Activated CD8-positive, alpha-beta memory T cell treated with anti-CD3 and anti-CD28 coated beads, Interleukin-2, amount 10 ng/mL, durations not matched to agents 7 days and 5 days (primary cell): ENCODE measurements at regions not wholly inside any gene's neighbourhood (a gene's known extent, or its start where the extent isn't known, plus 50 kb on each side); places are given as distances from the start of the nearest gene placed in this dataset.

ENCODE experiments used
- ATAC-seq: fragments of 150-1000 bp; cut with Tn5 transposase; one replicate; pipeline ENCODE4 v1.10.0; 2021; ENCODE audit warnings: moderate library complexity
- CTCF ChIA-PET: fragments of 350-600 bp; sonication (Branson Sonifier 250); formaldehyde crosslinking; loops from one replicate; lab custom pipeline; 2021; ENCODE audit warnings: antibody characterized with exemption; lab: Charles Lee
- DNase-seq: peaks from one replicate; pipeline ENCODE4 v3.0.0-alpha.2; 2020
- H3K27ac Mint-ChIP-seq: one replicate; pipeline ENCODE4 v1.8.0; 2021; ENCODE audit warnings: mild to moderate bottlenecking, mixed read lengths
- H3K27me3 Mint-ChIP-seq: one replicate; pipeline ENCODE4 v1.8.0; 2021; ENCODE audit warnings: mixed read lengths
- H3K36me3 Mint-ChIP-seq: one replicate; pipeline ENCODE4 v1.8.0; 2021; ENCODE audit warnings: mild to moderate bottlenecking, mixed read lengths
- H3K4me1 Mint-ChIP-seq: one replicate; pipeline ENCODE4 v1.8.0; 2021; ENCODE audit warnings: mixed read lengths
- H3K4me3 Mint-ChIP-seq: one replicate; pipeline ENCODE4 v1.8.0; 2021; ENCODE audit warnings: mild to moderate bottlenecking, moderate library complexity, mixed read lengths
- H3K9me3 Mint-ChIP-seq: one replicate; pipeline ENCODE4 v1.8.0; 2022; ENCODE audit warnings: low read depth, mixed read lengths

DNA sequence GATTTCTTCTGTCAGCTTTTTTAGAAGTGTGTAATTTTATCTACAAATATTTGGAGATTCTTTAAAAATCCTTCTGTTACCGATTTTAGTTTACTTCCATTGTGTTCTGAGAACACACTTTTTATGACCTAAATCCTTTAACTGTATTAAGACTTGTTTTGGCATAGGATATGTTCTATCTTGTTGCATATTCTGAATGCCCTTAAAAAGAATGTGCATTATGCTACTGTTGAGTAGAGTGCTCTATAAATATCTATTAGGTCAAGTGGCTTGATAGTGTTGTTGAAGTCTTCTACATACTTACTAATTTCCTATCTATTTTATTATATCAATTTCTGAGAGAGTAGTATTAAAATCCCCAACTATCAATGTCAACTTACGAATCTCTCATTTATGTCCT is 502.2 kb downstream of the MAFB start:
- no peaks in the 10 kb centered on the region for H3K4me1 Mint-ChIP-seq
- no peaks in the 10 kb centered on the region for H3K27me3 Mint-ChIP-seq
- no peak overlapping the region for H3K4me3 Mint-ChIP-seq
- no peak for ATAC-seq
- H3K36me3 Mint-ChIP-seq = no peaks in the 10 kb centered on the region
- no peak overlapping the region for H3K27ac Mint-ChIP-seq
- no peaks in the 10 kb centered on the region for H3K9me3 Mint-ChIP-seq
- CTCF ChIA-PET = no interaction called here
- no peak for DNase-seq

DNA sequence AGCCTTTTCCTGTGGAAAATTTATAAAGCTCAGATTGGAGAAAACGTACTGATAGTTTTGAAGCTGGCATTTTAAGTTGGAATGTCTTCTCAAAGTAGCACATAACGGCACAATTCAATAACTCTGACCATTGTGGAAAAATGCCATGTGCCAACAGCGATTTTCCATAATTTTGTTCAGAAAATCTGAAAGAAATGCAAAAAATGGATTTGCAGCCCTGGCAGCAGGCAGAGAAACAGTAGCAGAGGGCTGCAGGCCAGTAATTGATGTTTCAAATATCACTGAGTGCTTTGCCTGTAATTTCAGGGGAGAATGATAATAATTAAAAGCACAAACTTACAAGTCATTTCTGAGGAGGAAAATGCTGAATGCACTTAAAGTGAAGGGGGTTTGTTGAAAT is 507.4 kb downstream of the MAFB start:
- H3K4me3 Mint-ChIP-seq = no peak overlapping the region
- DNase-seq = no peak
- ATAC-seq = no peak
- no peaks in the 10 kb centered on the region for H3K4me1 Mint-ChIP-seq
- H3K27ac Mint-ChIP-seq = no peak overlapping the region
- no peaks in the 10 kb centered on the region for H3K9me3 Mint-ChIP-seq
- CTCF ChIA-PET = interaction anchor here (2.3 kb wide), 1 partner anchor 21 kb away, joined by 5 read pairs; no protein-coding TSS in a partner anchor
- no peaks in the 10 kb centered on the region for H3K27me3 Mint-ChIP-seq
- H3K36me3 Mint-ChIP-seq = no peaks in the 10 kb centered on the region

DNA sequence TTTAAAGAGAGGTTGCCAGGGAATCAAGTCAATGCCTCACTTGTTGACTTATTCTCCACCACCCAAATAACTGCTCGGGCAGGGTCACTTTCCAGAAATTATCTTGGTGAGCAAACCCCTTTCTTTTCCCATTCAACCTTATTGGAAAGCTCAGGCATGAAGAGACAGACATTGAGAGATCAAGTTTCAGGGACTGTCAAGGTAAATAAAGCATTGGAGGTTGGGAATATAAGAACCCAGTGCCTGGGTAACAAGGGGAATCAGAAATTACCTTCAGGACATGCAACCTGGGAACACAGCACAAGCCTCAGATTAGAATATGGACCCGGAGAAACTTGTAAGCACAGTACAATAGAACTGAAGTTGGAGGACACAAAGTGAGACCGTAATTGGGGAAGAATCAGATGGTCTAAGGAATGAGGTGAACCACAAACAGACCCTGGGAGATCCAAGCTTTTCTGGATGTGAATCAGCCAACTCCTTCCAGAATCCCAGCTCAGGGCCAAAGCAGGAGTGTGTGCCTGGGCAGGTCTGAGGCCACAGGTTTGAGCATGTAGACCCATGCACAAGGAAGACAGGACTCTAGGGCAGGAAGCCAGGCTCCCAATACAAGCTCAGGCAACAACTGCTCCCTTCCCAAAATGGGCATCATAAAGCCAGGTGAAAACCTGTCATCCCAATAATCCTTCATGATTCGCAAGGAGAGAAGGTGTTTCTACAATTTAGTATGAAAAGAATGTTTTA is 512.8 kb downstream of the MAFB start:
- ATAC-seq = no peak
- H3K27ac Mint-ChIP-seq = no peak overlapping the region
- DNase-seq = no peak
- no peaks in the 10 kb centered on the region for H3K4me1 Mint-ChIP-seq
- CTCF ChIA-PET = no interaction called here
- H3K27me3 Mint-ChIP-seq = no peaks in the 10 kb centered on the region
- no peak overlapping the region for H3K4me3 Mint-ChIP-seq
- H3K36me3 Mint-ChIP-seq = no peaks in the 10 kb centered on the region
- no peaks in the 10 kb centered on the region for H3K9me3 Mint-ChIP-seq

DNA sequence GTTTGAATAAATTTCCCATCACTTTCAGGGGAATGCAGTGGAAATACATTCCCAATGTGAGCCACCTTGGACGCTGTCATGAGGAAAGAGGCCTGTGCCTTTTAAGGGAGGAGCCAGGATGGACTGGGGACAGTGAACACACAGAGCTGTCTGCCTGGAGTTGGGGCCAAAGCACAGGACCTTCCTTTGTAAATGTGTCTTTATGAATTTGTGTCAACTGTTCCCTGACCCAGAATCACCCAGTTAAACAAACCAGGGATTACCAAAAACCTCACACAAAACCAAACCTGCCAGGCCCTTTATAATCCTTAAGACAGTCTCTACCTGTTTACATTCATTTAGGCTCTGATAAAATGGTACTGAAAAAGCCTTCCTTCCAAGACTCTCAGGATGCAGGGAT is 513.7 kb downstream of the MAFB start:
- Mint-ChIP-seq H3K27ac (no peak overlapping the region), H3K4me3 (no peak overlapping the region), H3K36me3 (no peaks in the 10 kb centered on the region), H3K4me1 (no peaks in the 10 kb centered on the region), H3K27me3 (no peaks in the 10 kb centered on the region), H3K9me3 (no peaks in the 10 kb centered on the region)
- DNase-seq (no peak), ATAC-seq (no peak)
- CTCF ChIA-PET = no interaction called here

DNA sequence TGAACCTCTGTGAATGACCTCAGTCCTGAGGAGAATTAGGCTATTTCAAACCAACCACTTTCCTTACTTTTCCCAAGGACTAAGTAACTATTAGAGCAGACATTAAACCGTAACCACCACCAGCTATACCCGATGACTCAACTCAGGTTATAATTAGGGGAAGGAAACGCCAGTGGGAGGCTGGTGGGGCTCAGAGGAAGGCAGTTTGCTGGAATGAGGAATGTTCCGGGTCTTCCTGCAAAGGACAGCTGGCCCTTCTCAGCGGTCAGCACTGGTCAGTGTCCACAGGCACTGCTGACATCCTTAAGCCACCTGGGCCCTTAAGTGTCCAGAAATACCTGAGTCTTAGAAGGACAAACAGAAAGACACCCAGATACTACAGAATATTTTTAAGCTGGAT is 515.2 kb downstream of the MAFB start:
- no peak for ATAC-seq
- Mint-ChIP-seq H3K27ac (no peak overlapping the region), H3K9me3 (no peaks in the 10 kb centered on the region), H3K4me3 (no peak overlapping the region), H3K27me3 (no peaks in the 10 kb centered on the region), H3K4me1 (no peaks in the 10 kb centered on the region), H3K36me3 (no peaks in the 10 kb centered on the region)
- CTCF ChIA-PET = no interaction called here
- no peak for DNase-seq

DNA sequence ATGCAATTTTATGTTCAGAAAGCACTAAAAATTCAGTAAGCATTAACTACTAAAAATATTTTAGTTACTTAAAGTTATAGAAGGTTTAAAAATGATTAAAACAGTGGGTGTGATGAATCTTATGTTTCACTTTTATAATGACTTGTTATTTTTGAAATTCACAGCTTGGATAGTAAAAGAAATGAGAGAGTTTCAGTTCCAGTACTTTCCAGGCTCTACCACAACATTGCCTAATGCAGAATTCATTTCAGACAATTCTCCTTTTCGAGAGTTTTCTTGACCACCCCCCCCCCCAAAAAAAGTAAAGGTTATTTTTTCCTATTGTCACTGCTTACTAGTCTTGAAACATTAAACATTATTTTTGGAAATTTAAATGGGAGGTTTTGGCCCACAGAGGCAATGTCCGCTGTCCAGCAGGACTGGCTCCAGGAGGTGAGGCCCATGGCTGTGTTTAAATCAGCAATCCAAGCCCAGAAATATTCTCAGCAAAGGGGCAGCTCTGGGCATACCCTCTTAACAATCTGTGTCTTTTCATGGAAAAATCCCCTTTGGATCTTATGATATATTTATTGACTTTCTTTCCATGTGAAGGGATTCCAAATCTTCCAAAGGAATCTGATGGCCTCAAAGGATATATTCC is 519.9 kb downstream of the MAFB start:
- no peak for ATAC-seq
- H3K27ac Mint-ChIP-seq = no peak overlapping the region
- no peak for DNase-seq
- CTCF ChIA-PET = interaction anchor here (1.6 kb wide), 1 partner anchor 9 kb away, joined by 3 read pairs; no protein-coding TSS in a partner anchor
- H3K4me3 Mint-ChIP-seq = no peak overlapping the region
- no peaks in the 10 kb centered on the region for H3K27me3 Mint-ChIP-seq
- H3K4me1 Mint-ChIP-seq = no peaks in the 10 kb centered on the region
- H3K9me3 Mint-ChIP-seq = no peaks in the 10 kb centered on the region
- H3K36me3 Mint-ChIP-seq = no peaks in the 10 kb centered on the region

DNA sequence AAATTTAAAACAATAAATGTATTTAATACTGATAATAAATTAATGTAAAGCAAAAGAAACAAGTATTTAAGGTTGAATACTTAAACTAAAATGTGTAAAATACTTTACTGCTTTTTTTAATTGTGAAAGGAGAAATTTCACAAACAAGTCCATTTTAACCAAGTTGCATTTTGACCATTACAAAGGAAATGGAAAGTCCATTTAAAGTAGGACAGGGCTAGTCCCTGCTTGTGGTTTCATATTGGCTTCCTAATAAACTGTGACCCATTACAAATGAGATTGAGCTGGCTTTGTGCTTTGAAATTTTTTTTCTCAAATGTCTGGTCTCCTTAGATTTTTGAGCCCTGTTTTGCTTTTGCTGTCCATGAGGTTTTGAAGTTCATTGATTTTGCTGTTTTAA is 527.6 kb downstream of the MAFB start:
- H3K27me3 Mint-ChIP-seq = no peaks in the 10 kb centered on the region
- CTCF ChIA-PET = no interaction called here
- ATAC-seq (no peak), DNase-seq (no peak)
- H3K4me3 Mint-ChIP-seq = no peak overlapping the region
- H3K36me3 Mint-ChIP-seq = no peaks in the 10 kb centered on the region
- H3K9me3 Mint-ChIP-seq = no peaks in the 10 kb centered on the region
- H3K27ac Mint-ChIP-seq = no peak overlapping the region
- no peaks in the 10 kb centered on the region for H3K4me1 Mint-ChIP-seq

DNA sequence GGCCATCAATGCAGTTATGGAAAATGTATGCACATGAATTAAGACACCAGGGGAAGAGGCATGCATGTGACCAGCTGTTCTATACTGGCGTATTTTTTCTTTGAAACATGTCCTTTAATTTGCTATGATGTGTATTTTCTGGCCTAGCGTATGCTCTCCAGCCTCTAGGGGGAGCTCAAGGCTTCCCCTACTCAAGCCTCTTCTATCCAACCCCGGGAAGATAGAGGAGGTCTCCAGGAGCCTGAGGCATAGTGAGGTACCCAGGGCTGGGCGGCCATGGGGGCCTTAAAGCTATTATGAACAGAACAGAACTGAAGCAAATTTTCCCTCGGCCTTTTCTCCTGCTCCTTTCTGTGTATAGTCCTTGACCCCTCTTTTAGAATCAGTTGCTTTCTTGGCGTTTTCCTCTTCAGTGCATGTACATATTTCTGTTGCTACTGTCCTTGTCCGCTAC is 528.9 kb downstream of the MAFB start:
- no peaks in the 10 kb centered on the region for H3K36me3 Mint-ChIP-seq
- no peaks in the 10 kb centered on the region for H3K27me3 Mint-ChIP-seq
- H3K4me1 Mint-ChIP-seq = no peaks in the 10 kb centered on the region
- DNase-seq (peak; percentile 41), ATAC-seq (no peak)
- CTCF ChIA-PET = interaction anchor here (0.6 to 1.1 kb wide), 4 partner anchors 9 to 530 kb away, joined by 3 to 5 read pairs (median 3); no protein-coding TSS in a partner anchor
- H3K4me3 Mint-ChIP-seq = no peak overlapping the region
- no peak overlapping the region for H3K27ac Mint-ChIP-seq
- no peaks in the 10 kb centered on the region for H3K9me3 Mint-ChIP-seq

DNA sequence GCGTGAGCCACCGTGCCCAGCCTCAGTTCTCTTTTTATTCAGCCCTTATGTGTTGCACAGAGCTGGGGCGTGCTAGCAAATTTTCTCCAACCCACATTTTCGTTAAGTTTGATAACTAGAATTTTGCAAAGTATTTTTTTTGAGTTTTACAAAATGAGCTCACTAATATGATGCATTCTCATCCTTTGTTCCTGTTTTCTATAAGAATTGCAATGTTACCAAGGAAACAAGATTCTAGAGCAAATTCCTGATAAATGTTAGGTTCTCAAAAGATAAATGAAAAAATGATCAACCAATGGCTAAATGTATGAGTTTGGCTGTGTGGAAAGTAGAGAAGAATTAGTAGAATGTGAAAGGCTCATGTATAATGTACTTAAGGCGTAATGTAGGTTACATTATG is 529.8 kb downstream of the MAFB start:
- DNase-seq (no peak), ATAC-seq (no peak)
- Mint-ChIP-seq H3K27me3 (no peaks in the 10 kb centered on the region), H3K27ac (no peak overlapping the region), H3K4me1 (no peaks in the 10 kb centered on the region), H3K9me3 (no peaks in the 10 kb centered on the region), H3K36me3 (no peaks in the 10 kb centered on the region), H3K4me3 (no peak overlapping the region)
- CTCF ChIA-PET = interaction anchor here (0.6 to 0.8 kb wide), 2 partner anchors 10 to 531 kb away, joined by 3 read pairs; no protein-coding TSS in a partner anchor

DNA sequence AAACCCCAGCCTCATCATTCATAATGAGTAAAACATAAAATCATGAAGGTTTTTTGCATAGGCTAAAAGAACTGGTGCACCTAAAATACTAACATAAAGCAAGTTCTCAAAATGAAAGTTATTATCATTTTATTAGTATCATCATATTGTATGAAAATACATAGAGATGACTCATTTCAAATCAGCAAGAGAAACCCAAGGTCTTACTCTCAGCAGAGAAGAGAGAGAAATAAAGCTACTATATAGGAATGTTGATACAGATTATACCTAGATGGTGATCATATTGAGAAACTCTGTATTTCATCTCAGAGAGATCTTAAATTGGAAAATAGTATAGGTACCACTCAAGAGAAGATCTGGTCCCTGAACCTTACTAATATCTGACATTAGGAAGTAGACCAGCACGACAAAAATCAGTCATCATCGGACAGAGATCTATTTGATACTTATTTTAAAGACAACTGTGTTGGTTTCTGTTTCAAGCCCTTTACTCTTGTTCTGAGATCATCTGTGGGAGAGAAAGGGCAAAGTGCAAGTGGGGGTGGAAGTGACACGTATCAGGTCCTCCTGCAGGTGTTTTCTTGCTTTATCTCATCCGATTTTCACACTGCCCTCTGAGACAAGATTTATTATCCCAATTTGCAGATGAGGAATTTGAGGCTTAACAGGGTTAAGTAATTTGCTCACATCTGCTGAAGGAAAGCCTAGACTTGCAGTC is 532.3 kb downstream of the MAFB start:
- no peak for DNase-seq

DNA sequence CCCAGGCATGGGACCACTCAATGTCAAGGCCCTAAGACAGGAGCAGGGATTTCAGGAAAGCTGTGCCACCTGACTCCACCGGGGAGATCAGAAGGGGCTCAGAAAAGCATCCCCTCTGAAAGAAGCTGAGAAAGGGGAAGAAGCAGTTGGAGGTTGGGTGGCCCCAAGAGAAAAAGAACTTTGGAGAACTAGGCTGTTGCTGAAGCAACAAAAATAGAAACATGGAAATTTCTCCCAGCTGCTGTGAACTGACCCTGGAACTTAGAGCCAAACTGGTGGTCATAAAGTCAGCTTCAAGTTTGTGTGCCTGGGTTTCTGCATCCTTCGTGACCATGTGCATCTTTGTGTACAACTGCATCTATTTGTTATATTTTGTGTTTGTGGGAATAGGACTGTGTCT is 534.5 kb downstream of the MAFB start:
- H3K4me3 Mint-ChIP-seq = no peak overlapping the region
- CTCF ChIA-PET = no interaction called here
- H3K27me3 Mint-ChIP-seq = no peaks in the 10 kb centered on the region
- no peak overlapping the region for H3K27ac Mint-ChIP-seq
- DNase-seq (no peak), ATAC-seq (no peak)
- no peaks in the 10 kb centered on the region for H3K36me3 Mint-ChIP-seq
- H3K9me3 Mint-ChIP-seq = no peaks in the 10 kb centered on the region
- no peaks in the 10 kb centered on the region for H3K4me1 Mint-ChIP-seq

More for the DNA sequence above, 532.3 kb downstream of the MAFB start:
- ATAC-seq = no peak
- H3K4me3 Mint-ChIP-seq = no peak overlapping the region
- no peaks in the 10 kb centered on the region for H3K9me3 Mint-ChIP-seq
- H3K27me3 Mint-ChIP-seq = no peaks in the 10 kb centered on the region
- H3K27ac Mint-ChIP-seq = no peak overlapping the region
- H3K4me1 Mint-ChIP-seq = no peaks in the 10 kb centered on the region
- CTCF ChIA-PET = no interaction called here
- H3K36me3 Mint-ChIP-seq = no peaks in the 10 kb centered on the region

DNA sequence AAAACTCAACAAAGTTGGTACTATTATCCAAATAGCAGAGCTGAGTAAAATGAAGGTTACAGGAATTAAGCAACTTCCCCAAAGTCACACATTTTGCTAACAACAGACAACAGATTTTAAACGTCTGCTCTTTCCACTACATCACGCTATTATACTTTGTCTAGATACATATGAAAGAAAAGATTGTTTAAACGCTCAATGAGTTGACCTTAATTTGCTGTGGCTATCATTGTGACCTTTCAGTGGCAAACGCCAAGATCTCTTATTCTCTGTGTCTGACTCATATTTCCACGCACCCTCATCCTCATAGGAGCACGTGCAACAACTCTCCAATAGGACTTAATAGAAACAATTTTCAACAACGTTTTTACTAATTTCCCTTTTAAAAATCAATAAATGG is 540.1 kb downstream of the MAFB start:
- no peaks in the 10 kb centered on the region for H3K36me3 Mint-ChIP-seq
- peaks cover 4% of the 10 kb centered on the region for H3K9me3 Mint-ChIP-seq
- peaks cover 3% of the 10 kb centered on the region for H3K27me3 Mint-ChIP-seq
- H3K4me1 Mint-ChIP-seq = no peaks in the 10 kb centered on the region
- ATAC-seq = no peak
- CTCF ChIA-PET = no interaction called here
- DNase-seq = no peak
- H3K4me3 Mint-ChIP-seq = no peak overlapping the region
- H3K27ac Mint-ChIP-seq = no peak overlapping the region

DNA sequence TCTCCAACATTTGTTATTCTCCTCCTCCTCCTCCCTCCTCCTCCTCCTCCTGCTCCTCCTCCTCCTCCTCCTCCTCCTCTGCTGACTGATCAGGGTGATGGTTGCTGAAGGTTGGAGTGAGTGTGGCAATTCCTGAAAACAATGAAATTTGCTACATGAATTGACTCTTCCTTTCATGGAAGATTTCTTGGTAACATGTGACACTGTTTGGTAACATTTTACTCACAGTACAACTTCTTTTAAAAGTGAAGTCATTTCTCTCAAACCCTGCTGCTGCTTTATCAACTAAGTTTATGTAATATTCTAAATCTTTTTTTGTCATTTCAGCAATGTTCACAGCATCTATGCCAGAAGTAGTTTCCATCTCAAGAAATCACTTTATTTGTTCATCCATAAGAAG is 543.0 kb downstream of the MAFB start:
- CTCF ChIA-PET = no interaction called here
- DNase-seq = no peak
- peaks cover 4% of the 10 kb centered on the region for H3K9me3 Mint-ChIP-seq
- H3K4me1 Mint-ChIP-seq = no peaks in the 10 kb centered on the region
- peaks cover 3% of the 10 kb centered on the region for H3K27me3 Mint-ChIP-seq
- H3K4me3 Mint-ChIP-seq = no peak overlapping the region
- no peaks in the 10 kb centered on the region for H3K36me3 Mint-ChIP-seq
- H3K27ac Mint-ChIP-seq = no peak overlapping the region
- no peak for ATAC-seq
